ENCODE measurements at regions not wholly inside any gene's neighbourhood (a gene's known extent, or its start where the extent isn't known, plus 50 kb on each side); places are given as distances from the start of the nearest gene placed in this dataset.
A peak's percentile ranks its signal among the peaks of the same experiment; 100 is the strongest.

DNA sequence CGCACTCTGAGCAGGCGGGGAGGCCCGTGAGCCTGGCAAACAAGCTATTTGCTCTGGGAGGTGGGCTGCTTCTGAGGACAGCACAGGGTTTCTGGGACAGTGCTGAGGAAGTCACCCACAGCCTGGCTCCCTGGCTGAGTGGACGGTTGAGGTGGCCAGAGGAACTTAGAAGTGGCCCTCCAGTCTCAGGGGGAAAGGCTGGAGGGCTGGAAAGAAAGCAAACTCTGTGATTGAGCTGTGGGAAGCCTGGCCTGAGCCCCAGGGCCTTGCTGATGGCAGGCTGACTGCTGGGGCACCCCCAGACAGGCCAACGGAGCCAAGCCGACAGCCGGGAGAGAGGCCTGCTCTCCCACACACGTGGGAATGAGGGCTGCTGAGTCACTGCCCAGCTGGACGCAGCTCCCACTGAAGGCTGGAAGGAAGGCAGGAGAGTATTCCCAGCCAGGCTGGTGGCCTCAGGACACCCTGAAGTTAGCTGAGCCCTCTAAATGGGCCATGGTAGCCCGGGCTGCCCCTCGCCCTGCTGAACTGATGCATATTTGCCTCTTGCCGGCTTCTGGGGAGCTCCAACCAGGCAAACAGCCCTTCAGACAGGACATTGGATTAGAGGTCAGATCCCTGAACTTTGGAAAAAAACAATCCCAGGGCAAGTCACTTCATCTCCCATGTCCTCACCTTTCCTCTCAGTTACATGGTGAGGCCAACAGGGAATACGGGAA, 98.0 kb upstream of the TLE3 start:
- intact Hi-C loops (cut with DNase I): loop anchor here (2.0 to 5.0 kb wide), 3 partner anchors 77 to 123 kb away; no protein-coding TSS in a partner anchor
- peak overlapping the region; percentile 70 to 78 for H3K27ac ChIP-seq
- no peak overlapping the region for H3K4me3 ChIP-seq
- 25% methylated on average over 13 of the region's 13 CpGs for WGBS
- no peaks in the 10 kb centered on the region for H3K36me3 ChIP-seq
- peak; percentile 23 for TF ChIP-seq POLR2AphosphoS5 (IDR thresholded peaks at IDR 0.05)
- peak; percentile 13 for TF ChIP-seq POLR2A (IDR thresholded peaks at IDR 0.05)
- TF ChIP-seq, protein P1, sequence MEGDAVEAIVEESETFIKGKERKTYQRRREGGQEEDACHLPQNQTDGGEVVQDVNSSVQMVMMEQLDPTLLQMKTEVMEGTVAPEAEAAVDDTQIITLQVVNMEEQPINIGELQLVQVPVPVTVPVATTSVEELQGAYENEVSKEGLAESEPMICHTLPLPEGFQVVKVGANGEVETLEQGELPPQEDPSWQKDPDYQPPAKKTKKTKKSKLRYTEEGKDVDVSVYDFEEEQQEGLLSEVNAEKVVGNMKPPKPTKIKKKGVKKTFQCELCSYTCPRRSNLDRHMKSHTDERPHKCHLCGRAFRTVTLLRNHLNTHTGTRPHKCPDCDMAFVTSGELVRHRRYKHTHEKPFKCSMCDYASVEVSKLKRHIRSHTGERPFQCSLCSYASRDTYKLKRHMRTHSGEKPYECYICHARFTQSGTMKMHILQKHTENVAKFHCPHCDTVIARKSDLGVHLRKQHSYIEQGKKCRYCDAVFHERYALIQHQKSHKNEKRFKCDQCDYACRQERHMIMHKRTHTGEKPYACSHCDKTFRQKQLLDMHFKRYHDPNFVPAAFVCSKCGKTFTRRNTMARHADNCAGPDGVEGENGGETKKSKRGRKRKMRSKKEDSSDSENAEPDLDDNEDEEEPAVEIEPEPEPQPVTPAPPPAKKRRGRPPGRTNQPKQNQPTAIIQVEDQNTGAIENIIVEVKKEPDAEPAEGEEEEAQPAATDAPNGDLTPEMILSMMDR (IDR thresholded peaks at IDR 0.05): no peak
- H3K4me1 ChIP-seq (replicated peaks): no peaks in the 10 kb centered on the region
- no peaks in the 10 kb centered on the region for H3K27me3 ChIP-seq (replicated peaks; ENCODE audit: insufficient read depth)
- DNase-seq (ENCODE audit: low spot score): peak; percentile 48
- H3K9me3 ChIP-seq: no peaks in the 10 kb centered on the region

- H3K36me3 ChIP-seq: no peaks in the 10 kb centered on the region
- no peaks in the 10 kb centered on the region for H3K27me3 ChIP-seq (replicated peaks; ENCODE audit: insufficient read depth)
- no peaks in the 10 kb centered on the region for H3K4me1 ChIP-seq (replicated peaks)
- TF ChIP-seq POLR2AphosphoS5 (IDR thresholded peaks at IDR 0.05): peak; percentile 57
- TF ChIP-seq, protein P1 (IDR thresholded peaks at IDR 0.05): no peak
- no peak overlapping the region for H3K4me3 ChIP-seq
- intact Hi-C loops (cut with DNase I): loop anchor here (5.0 kb wide), 1 partner anchor 77 kb away; no protein-coding TSS in a partner anchor
- DNase-seq (ENCODE audit: low spot score): peak; percentile 65
- H3K9me3 ChIP-seq: no peaks in the 10 kb centered on the region
- peak overlapping the region; percentile 70 to 78 for H3K27ac ChIP-seq
- 32% methylated on average over 7 of the region's 7 CpGs for WGBS
These were observed 97.5 kb upstream of the TLE3 start for GRCh38 chr15:70195171-70195570.

GRCh38 chr15:70194266-70194665, 96.5 kb upstream of the TLE3 start:
- Histone ChIP-seq H3K36me3 (no peaks in the 10 kb centered on the region), H3K9me3 (no peaks in the 10 kb centered on the region), H3K27me3 (replicated peaks; ENCODE audit: insufficient read depth) (no peaks in the 10 kb centered on the region), H3K4me3 (no peak overlapping the region), H3K4me1 (replicated peaks) (no peaks in the 10 kb centered on the region), H3K27ac (no peak overlapping the region)
- WGBS: 90% methylated on average over 5 of the region's 5 CpGs
- intact Hi-C loops (cut with DNase I): no loop called here
- no peak for DNase-seq (ENCODE audit: low spot score)
- TF ChIP-seq, protein P1 (IDR thresholded peaks at IDR 0.05): no peak
- no peak for TF ChIP-seq POLR2A (IDR thresholded peaks at IDR 0.05)

DNA sequence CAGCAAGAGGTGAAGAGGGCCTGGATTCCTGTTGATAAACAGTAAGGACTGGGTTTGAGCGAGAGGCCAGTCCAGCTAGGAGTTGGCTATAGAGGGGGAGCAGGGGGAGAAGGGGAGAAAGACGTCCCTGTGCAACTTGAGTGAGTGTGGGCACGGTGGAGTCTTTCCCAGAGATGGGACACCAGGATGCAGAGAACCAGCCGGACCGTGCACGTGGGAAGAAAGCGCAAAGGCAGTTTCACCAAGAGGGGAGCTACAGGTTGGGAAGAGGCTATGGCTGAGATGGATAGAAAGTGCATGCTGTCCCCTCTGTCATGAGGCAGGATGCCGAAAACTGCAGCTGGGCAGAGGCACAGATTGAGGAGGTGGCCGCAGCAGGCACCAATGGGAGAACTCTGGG, 96.0 kb upstream of the TLE3 start:
- Histone ChIP-seq H3K36me3 (no peaks in the 10 kb centered on the region), H3K27me3 (replicated peaks; ENCODE audit: insufficient read depth) (no peaks in the 10 kb centered on the region), H3K9me3 (no peaks in the 10 kb centered on the region), H3K4me3 (no peak overlapping the region), H3K4me1 (replicated peaks) (no peaks in the 10 kb centered on the region), H3K27ac (no peak overlapping the region)
- intact Hi-C loops (cut with DNase I): no loop called here
- WGBS: 96% methylated on average over 9 of the region's 9 CpGs
- TF ChIP-seq, protein P1 (IDR thresholded peaks at IDR 0.05): no peak
- TF ChIP-seq POLR2A (IDR thresholded peaks at IDR 0.05) (no peak), POLR2AphosphoS5 (IDR thresholded peaks at IDR 0.05) (no peak)
- DNase-seq (ENCODE audit: low spot score): no peak

- no peaks in the 10 kb centered on the region for H3K9me3 ChIP-seq
- DNase-seq (ENCODE audit: low spot score): no peak
- H3K4me3 ChIP-seq: no peak overlapping the region
- intact Hi-C loops (cut with DNase I): no loop called here
- TF ChIP-seq, protein P1 (IDR thresholded peaks at IDR 0.05): no peak
- TF ChIP-seq POLR2AphosphoS5 (IDR thresholded peaks at IDR 0.05) (no peak), POLR2A (IDR thresholded peaks at IDR 0.05) (no peak)
- H3K36me3 ChIP-seq: no peaks in the 10 kb centered on the region
- no peak overlapping the region for H3K27ac ChIP-seq
- H3K27me3 ChIP-seq (replicated peaks; ENCODE audit: insufficient read depth): no peaks in the 10 kb centered on the region
- no peaks in the 10 kb centered on the region for H3K4me1 ChIP-seq (replicated peaks)
- 92% methylated on average over 9 of the region's 9 CpGs for WGBS
These were observed 94.8 kb upstream of the TLE3 start for GRCh38 chr15:70192490-70192889.

Data from prostate gland (tissue), 2 donors.